Left colon (tissue), 2 donors: ENCODE measurements at regions not wholly inside any gene's neighbourhood (a gene's known extent, or its start where the extent isn't known, plus 50 kb on each side); places are given as distances from the start of the nearest gene placed in this dataset.
"Not testable (repeated sequence)": the region's sequence is repeated elsewhere in the genome, so short reads cannot be mapped to it uniquely, and the experiment has no call there.

ENCODE experiments used
- ATAC-seq: fragments of 200-7000 bp; cut with Tn5 transposase; one replicate; pipeline ENCODE4 v1.9.1; 2020; ENCODE audit warnings: mild to moderate bottlenecking, moderate library complexity
- DNase-seq, 2 donors: peaks; one replicate each; pipeline ENCODE4 v3.0.0-alpha.2; 2020
- intact Hi-C, 2 donors: fragments of 100-400 bp; cut with DNase I in 1 of 2; cut with micrococcal nuclease in 1 of 2; formaldehyde crosslinking; loops; one replicate each; pipeline versions ENCODE4 v1.11.2 to v1.14.0; 2022; cut with DNase I, micrococcal nuclease
- donor health status: DM: no; HTN: no; CAD: no.
- donor health status: DM: yes; HTN: yes; CAD: no.

- ATAC-seq, DNase-seq, intact Hi-C loops: not testable (repeated sequence)
These were observed 168.1 kb downstream of the DDX1 start for GRCh38 chr2:15759791-15760190.

GRCh38 chr2:15760232-15760910 is 168.7 kb downstream of the DDX1 start:
- intact Hi-C loops, result no loop called here
- no peak for DNase-seq
- ATAC-seq, result no peak

GRCh38 chr2:15761056-15761455 is 169.4 kb downstream of the DDX1 start:
- DNase-seq (no peak), ATAC-seq (no peak)
- intact Hi-C loops, result no loop called here

GRCh38 chr2:15761910-15762309 is 170.2 kb downstream of the DDX1 start:
- DNase-seq (no peak), ATAC-seq (no peak)
- intact Hi-C loops, result no loop called here

- no peak for ATAC-seq
- intact Hi-C loops, result no loop called here
- DNase-seq, result no peak
These were observed 170.8 kb downstream of the DDX1 start for GRCh38 chr2:15762449-15762848.

- intact Hi-C loops, result no loop called here
- DNase-seq (no peak), ATAC-seq (no peak)
These were observed 171.6 kb downstream of the DDX1 start for GRCh38 chr2:15763106-15763821.

GRCh38 chr2:15763822-15764682 is 172.4 kb downstream of the DDX1 start:
- DNase-seq (no peak), ATAC-seq (no peak)
- intact Hi-C loops, result no loop called here

- intact Hi-C loops, result no loop called here
- ATAC-seq (no peak), DNase-seq (no peak)
These were observed 173.0 kb downstream of the DDX1 start for GRCh38 chr2:15764683-15765011.

GRCh38 chr2:15765211-15765610 is 173.5 kb downstream of the DDX1 start:
- intact Hi-C loops, result no loop called here
- DNase-seq, result no peak
- ATAC-seq, result no peak

- intact Hi-C loops, result no loop called here
- DNase-seq (no peak), ATAC-seq (no peak)
These were observed 174.1 kb downstream of the DDX1 start for GRCh38 chr2:15765686-15766302.

- intact Hi-C loops, result no loop called here
- DNase-seq (no peak), ATAC-seq (no peak)
These were observed 174.0 kb upstream of the MYCN start for GRCh38 chr2:15766303-15766861.

GRCh38 chr2:15766911-15767597 is 173.3 kb upstream of the MYCN start:
- no peak for ATAC-seq
- no peak for DNase-seq
- intact Hi-C loops, result no loop called here

- DNase-seq (no peak), ATAC-seq (no peak)
- intact Hi-C loops, result no loop called here
These were observed 172.7 kb upstream of the MYCN start for GRCh38 chr2:15767679-15768078.

- intact Hi-C loops, result no loop called here
- ATAC-seq (no peak), DNase-seq (no peak)
These were observed 172.2 kb upstream of the MYCN start for GRCh38 chr2:15768142-15768541.

GRCh38 chr2:15768615-15769014 is 171.7 kb upstream of the MYCN start:
- ATAC-seq (no peak), DNase-seq (no peak)
- intact Hi-C loops, result no loop called here

GRCh38 chr2:15769235-15769634 is 171.1 kb upstream of the MYCN start:
- no peak for ATAC-seq
- DNase-seq, result no peak
- intact Hi-C loops, result no loop called here

GRCh38 chr2:15769676-15770547 is 170.4 kb upstream of the MYCN start:
- ATAC-seq, result no peak

GRCh38 chr2:15770606-15771005 is 169.7 kb upstream of the MYCN start:
- ATAC-seq, result no peak
- intact Hi-C loops, result no loop called here
- DNase-seq, result no peak

More at GRCh38 chr2:15769676-15770547, 170.4 kb upstream of the MYCN start:
- DNase-seq, result no peak
- intact Hi-C loops, result no loop called here
